GM13976 (cell line): ENCODE measurements at regions not wholly inside any gene's neighbourhood (a gene's known extent, or its start where the extent isn't known, plus 50 kb on each side); places are given as distances from the start of the nearest gene placed in this dataset.

Experiments
- DNase-seq: peaks from one replicate; pipeline ENCODE4 v3.0.0; 2012; ENCODE audit warnings: low spot score
- CTCF ChIP-seq: IDR thresholded peaks from 2 replicates; pipeline ENCODE4 v1.5.1; 2012; ENCODE audit warnings: borderline replicate concordance, mild to moderate bottlenecking; ENCODE audit not compliant: insufficient read depth; ENCODE audit errors: extremely low read depth, missing control alignments, control extremely low read depth
- in situ Hi-C: fragments of 300-500 bp; cut with MboI; formaldehyde crosslinking; loops from one replicate; pipeline ENCODE4 v1.12.0; 2022; ENCODE audit warnings: low sequenced_read_pairs, mixed read lengths, inconsistent platforms; ENCODE audit not compliant: unreplicated experiment

GRCh38 chr1:60160141-60160540 lies 86.6 kb upstream of the C1orf87 start:
- DNase-seq, result no peak
- in situ Hi-C loops, result no loop called here
- no peak for TF ChIP-seq CTCF

- no peak for TF ChIP-seq CTCF
- DNase-seq, result no peak
- in situ Hi-C loops, result no loop called here
These were observed 82.8 kb upstream of the C1orf87 start for GRCh38 chr1:60156371-60156770.

GRCh38 chr1:60153961-60154360 lies 80.4 kb upstream of the C1orf87 start:
- no peak for DNase-seq
- in situ Hi-C loops, result no loop called here
- no peak for TF ChIP-seq CTCF

- TF ChIP-seq CTCF, result no peak
- in situ Hi-C loops, result no loop called here
- no peak for DNase-seq
These were observed 79.3 kb upstream of the C1orf87 start for GRCh38 chr1:60152891-60153290.

GRCh38 chr1:60151311-60151710 lies 77.7 kb upstream of the C1orf87 start:
- in situ Hi-C loops, result no loop called here
- no peak for TF ChIP-seq CTCF
- DNase-seq, result no peak

- no peak for DNase-seq
- in situ Hi-C loops, result no loop called here
- TF ChIP-seq CTCF, result no peak
These were observed 75.7 kb upstream of the C1orf87 start for GRCh38 chr1:60149251-60149650.

- no peak for DNase-seq
- in situ Hi-C loops, result no loop called here
- TF ChIP-seq CTCF, result no peak
These were observed 73.3 kb upstream of the C1orf87 start for GRCh38 chr1:60146884-60147283.
